Caki2 (cell line): ENCODE measurements at regions not wholly inside any gene's neighbourhood (a gene's known extent, or its start where the extent isn't known, plus 50 kb on each side); places are given as distances from the start of the nearest gene placed in this dataset.

ENCODE experiments used
- DNase-seq: peaks from one replicate; pipeline ENCODE4 v3.0.0-alpha.2; 2015; ENCODE audit warnings: low read depth
- in situ Hi-C: cut with HindIII; loops from 2 replicates; pipeline ENCODE4 v1.10.0; 2016; ENCODE audit warnings: low sequenced_read_pairs, low pct_unique_long_range_greater_than_20kb, mixed read lengths

- no peak for DNase-seq
- in situ Hi-C loops: no loop called here
Observed at GRCh38 chr13:80754441-80754840, 413.5 kb upstream of the SPRY2 start.

DNA sequence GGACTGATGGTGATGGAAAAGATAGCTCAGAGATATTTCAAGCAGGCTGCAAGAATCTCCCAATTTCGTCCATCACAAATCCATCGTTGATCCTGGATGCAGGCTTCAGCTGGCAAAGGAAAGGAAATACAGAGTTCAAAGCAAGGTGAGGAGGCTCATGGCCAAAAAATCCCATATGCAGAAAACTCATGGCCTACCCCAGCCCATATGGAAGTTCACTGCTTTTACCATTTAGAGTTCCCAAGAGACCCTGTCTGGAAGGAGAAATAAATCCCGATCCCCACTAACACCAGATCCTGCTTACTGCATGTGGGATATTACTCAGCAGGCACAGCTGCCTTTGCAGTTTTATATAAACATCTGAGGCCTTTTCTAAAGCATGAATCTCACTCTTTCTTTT lies 412.9 kb upstream of the SPRY2 start:
- DNase-seq: no peak
- in situ Hi-C loops: no loop called here

DNA sequence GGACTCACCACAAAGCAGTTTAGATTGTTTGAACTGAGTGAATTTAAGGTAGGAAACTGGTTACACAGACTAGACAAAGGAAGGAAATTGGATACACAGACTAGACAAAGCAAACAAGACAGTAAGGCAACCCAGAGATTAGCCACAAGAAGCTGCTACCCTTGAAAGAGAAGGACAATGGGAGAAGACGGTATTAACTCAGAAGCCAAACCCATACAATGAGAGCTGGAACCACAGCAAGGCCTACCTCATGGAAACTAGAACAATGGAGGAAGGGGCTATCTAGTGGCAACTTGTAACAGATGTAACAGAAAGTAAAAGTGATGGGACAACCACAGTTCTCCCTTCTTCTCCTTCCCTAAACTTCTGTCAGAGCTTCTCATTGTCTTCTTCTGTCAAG lies 410.9 kb upstream of the SPRY2 start:
- DNase-seq: no peak
- in situ Hi-C loops: no loop called here

DNA sequence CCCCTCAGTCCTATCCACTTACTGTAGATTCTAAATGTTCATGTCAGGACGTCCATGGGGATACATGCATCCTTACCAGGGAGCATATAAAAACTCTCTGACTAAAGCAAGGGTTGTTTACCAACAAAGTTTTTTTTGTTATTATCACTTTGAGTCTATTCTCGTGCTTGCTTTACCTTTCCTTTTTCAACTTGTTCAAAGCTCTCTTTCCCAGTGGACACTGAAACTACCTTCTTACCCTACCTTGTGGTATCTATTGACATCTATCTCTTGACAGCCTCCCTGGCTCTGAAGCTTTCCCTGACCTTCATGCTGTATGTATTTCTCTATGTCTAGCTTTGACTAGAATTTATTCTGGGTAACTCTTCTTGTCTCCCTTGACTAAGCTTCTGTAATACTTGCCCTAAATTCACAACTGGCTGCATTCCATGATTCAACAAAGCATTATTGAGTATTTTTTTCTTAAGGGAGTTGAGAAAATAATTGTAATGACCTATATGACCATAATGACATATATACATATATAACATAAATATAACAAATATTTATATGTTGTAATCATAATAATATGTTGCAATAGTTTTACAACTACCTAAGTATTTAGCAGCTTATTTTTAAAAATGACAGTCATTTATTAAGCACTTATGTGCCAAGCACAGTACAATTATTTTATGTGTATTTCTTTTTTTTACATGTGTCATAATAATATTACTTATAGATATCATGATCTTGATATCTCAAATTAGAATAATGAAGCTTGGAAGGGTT lies 403.4 kb upstream of the SPRY2 start:
- in situ Hi-C loops: no loop called here
- DNase-seq: no peak

DNA sequence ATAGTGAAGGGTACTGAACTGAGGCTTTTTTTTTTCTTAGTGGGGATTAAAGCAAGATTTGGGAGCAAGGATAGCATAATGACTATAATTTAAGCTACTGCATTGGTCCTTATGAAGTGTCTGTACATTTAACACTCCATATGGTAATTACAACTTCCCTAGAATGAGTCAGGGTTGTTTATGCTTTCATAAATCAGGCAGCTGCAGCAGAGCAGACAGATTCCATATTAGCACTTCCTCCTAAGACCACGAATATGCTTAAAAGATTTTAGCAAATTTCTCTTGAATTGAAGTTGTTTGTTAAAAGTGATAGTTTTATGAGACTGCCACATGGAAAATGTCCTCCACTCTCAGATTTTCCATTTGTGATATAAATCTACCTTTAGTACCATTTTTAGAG lies 401.1 kb upstream of the SPRY2 start:
- DNase-seq: no peak
- in situ Hi-C loops: no loop called here

DNA sequence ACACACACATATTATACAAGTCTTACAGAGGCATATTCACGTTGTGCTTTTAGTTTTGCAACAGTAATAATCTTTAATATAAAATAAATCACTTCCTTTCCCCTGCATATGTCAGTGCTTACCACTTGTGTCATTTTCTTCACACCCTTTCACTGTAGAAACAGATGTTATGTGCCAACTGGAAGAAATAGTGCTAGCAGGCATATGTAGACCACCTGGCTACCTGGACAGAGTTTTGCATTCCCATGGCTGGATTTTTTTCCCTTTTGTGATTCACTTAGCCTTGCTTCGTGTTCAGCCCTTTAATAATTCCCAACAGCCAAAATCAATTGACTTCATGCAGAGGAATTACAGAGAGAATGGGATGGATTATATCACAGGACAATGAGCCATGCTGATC lies 399.1 kb upstream of the SPRY2 start:
- in situ Hi-C loops: no loop called here
- no peak for DNase-seq

DNA sequence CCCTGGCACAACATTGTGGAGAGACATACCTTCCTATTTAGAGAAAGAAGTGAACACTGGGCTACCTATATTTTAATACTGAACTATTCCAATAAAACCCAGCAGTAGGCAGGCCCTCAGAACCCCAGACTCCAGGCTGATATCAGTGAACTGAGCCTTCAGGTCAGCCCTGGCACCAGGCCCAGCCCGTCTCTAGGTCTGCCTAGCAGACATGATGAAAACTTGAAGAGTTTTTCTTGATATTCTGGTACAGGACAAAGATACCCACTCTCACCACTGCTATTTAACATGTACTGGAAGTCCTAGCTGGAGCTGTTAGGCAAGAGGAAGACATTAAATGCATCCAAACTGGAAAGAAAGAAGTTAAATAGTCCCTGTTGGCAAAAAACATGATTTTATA lies 396.6 kb upstream of the SPRY2 start:
- no peak for DNase-seq
- in situ Hi-C loops: no loop called here

DNA sequence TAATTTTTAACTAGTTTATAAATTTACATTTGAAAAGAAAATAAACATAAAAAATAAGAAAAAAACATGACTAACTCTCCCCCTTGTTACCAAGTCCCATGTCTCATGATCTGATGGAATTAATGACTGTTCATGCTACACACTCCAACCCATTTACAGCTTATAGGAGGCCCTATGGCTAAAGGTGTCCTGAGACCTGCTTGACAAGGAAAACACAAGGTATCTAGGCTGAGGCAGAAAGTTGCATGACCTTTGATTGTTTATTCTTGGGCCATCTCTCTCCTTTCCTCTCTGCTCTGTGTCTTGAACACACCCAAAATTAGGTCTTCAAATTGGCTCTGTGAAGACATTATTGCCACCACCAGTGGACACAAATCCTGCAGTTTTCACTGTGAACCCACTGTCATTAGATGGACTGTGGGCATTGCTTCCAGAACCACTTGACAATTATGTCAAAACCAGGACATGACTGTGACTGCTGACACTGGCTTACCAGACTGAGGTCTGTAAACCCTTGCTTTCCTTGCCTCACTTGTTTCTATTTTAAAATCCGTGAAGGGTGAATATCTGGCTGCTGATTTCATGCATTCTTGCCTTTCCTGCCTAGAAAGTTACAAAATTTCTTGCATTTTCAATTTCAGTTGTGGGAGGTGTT lies 386.5 kb upstream of the SPRY2 start:
- DNase-seq: no peak
- in situ Hi-C loops: no loop called here

DNA sequence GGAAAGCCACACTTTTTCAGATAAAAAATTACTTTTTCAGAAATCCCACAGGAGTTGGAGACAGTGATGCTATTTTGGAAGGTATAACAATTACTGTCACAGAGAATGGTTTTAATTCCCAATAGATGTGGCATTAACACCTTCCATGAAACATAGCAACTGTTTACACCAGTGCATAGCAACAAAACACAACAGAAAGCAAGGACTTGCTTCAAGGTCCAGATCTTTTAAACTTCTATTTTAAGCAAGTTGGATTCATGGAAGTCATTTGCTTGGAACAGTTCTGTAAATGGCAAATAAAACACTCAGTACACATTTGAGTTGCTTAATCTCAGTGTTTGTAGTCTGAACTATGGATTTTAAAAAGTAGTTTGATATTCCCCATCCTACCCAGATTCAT lies 385.9 kb upstream of the SPRY2 start:
- DNase-seq: no peak
- in situ Hi-C loops: no loop called here

DNA sequence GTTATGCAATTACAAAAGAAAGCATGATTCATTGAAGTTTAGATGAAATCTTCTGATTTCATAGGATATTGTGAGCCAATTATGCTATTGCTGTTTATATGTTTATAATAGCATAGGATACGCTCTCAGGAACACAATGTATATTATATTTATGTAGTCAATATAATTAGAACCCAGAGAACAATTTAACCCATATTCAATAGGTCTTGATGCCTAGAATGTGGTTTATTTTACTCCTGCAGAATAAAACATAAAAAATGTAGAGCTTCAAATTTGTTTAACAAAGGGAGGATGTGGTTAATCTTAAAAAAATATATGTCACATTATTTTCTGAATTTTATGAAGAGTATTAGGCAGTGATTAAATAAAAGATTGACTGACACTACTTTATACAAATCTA lies 380.8 kb upstream of the SPRY2 start:
- DNase-seq: no peak
- in situ Hi-C loops: no loop called here

DNA sequence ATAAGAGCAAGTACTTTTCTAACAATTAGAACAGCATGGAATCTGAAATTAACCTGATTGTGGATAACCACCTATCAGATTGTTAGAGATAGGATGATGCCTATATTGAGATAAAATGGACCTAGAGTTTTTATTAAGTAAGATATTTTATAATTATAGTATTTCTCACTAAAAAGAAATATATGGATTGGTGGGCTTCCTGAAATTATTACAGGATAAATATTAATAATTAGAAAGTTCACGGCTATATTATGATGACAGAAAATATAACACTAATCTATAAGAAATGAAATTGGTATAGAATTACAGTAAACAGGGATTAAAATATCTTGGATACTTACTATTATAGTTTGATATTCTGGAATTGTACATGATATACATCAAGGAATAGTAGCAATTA lies 378.0 kb upstream of the SPRY2 start:
- DNase-seq: no peak
- in situ Hi-C loops: no loop called here

DNA sequence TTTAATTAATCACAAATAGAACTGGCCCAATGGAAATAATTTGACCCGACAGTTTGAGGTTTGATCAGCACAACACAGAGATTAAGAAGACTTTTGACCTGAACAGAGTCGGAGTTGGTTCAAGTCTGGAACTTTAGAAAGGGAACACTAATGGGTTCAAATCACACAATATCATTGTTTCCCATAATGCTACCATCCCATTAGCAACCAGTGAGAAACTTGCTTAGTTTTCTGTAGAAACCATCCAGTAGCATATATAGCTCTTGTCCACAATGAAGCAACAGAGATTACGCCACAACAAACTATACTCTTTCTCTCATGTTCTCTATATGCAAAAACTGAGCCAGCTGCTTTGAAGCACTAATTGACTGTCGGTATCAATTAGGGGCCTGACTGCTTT lies 376.9 kb upstream of the SPRY2 start:
- in situ Hi-C loops: no loop called here
- no peak for DNase-seq

DNA sequence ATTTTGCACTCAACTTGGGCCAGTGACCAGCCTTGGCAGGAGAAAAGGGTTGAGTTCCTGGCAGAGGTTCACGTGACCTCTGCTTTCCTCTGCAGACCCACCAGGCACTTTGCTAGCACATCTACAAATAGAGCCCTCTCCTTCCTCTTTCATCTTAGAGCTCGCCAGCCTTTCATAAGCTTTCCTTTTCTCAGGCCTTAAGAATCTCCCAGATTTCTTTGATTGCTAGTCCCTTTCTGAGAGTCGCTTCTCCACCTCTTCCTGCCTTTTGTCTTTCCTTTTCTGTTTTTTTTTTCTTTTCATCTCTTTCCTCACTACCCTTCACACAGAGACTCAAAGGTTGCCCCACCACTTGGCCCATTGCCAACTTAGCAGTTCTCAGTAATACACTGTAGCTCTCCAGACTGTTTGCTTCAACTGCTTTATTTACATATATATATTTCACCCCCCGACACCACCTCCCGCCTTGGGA lies 375.7 kb upstream of the SPRY2 start:
- in situ Hi-C loops: no loop called here

DNA sequence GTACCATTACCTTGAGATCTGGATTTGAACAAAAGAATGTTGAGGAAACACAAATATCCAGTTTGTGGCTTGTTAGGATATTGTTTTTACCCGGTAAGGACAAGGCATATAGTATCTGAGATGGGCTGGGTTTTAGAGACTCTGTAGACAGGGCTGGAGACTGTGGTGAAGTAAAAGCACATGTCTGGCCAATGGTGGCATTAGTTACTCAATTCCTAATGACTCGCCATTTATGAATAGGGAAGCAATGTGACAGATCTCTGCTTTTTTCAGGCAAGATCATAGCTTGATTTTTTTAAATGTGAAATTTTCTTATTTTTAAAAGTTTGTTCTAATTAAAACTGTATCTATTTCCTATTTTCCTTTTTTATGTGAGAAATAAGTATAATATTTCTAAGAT lies 371.1 kb upstream of the SPRY2 start:
- in situ Hi-C loops: no loop called here
- no peak for DNase-seq

More for the DNA sequence above, 375.7 kb upstream of the SPRY2 start:
- peak; percentile 0 for DNase-seq

GRCh38 chr13:80708791-80709190 lies 367.9 kb upstream of the SPRY2 start:
- in situ Hi-C loops: no loop called here
- no peak for DNase-seq

DNA sequence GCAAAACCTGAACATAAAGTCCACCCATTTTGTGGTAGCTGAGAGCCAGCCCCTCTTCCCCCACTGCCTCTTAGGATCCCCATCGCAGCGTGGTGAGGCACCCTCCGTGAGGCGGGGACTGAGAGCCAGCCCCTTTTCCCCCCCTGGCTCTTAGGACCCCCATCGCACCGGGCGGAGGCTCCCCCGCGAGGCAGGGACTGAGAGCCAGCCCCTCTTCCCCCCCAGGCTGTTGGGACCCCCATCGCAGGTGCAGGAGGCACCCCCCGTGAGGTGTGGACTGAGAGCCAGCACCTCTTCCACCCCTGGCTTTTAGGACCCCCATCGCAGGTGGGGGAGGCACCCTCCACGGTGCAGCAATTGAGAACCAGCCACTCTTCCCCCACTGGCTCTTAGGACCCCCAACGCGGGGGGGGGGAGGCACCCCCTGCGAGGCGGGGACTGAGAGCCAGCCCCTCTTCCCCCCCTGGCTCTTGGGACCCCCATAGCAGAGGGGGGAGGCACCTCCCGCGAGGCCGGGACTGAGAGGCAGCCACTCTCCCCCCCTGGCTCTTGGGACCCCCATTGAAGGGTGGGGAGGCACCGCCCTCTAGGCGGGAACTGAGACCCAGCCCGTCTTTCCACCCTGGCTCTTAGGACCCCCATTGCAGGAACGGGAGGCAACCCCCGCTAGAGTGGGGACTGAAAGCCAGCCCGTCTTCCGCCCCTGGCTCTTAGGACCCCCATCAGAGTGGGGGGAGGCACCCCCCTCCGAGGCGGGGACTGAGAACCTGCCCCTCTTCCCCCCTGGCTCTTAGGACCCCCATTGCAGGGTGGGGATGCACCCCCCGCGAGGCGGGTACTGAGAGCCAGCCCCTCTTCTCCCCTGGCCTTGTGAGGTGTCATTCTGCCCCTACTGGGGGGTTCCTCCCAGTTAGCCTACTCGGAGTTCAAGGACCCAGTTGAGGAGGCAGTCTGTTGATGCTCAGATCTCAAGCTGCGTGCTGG lies 366.4 kb upstream of the SPRY2 start:
- in situ Hi-C loops: no loop called here
- DNase-seq: no peak

DNA sequence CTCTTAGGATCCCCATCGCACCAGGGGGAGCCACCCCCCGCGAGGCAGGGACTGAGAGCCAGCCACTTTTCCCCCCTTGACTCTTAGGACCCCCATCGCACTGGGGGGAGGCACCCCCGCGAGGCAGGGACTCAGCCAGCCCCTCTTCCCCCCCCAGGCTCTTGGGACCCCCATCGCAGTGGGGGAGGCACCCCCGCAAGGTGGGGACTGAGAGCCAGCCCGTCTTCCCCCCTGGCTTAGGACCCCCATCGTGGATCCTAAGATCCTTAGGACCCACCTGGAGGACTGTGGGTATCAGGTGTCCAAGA lies 365.2 kb upstream of the SPRY2 start:
- no peak for DNase-seq
- in situ Hi-C loops: no loop called here

GRCh38 chr13:80705371-80706163 lies 364.6 kb upstream of the SPRY2 start:
- in situ Hi-C loops: no loop called here
- DNase-seq: no peak
